Astrocyte (in vitro differentiated cells and primary cell): ENCODE measurements at regions not wholly inside any gene's neighbourhood (a gene's known extent, or its start where the extent isn't known, plus 50 kb on each side); places are given as distances from the start of the nearest gene placed in this dataset.

ENCODE experiments used
- DNase-seq: peaks from one replicate; pipeline ENCODE4 v3.0.0-alpha.2; 2010; ENCODE audit warnings: low read depth
- FAIRE-seq: peaks from 2 replicates; lab custom pipeline; 2011; peaks lifted over from hg19 to GRCh38; lab: Jason Lieb, UNC
- H2AFZ ChIP-seq: 2 replicates; pipeline ENCODE4 v1.6.0; 2012; ENCODE audit warnings: low read depth, low read length, inconsistent platforms
- H3K27ac ChIP-seq: 2 replicates; pipeline ENCODE4 v1.5.1; 2011; ENCODE audit warnings: low read depth, low read length, inconsistent platforms
- H3K27me3 ChIP-seq: 2 replicates; pipeline ENCODE4 v1.6.0; 2011; ENCODE audit warnings: low read length, inconsistent platforms; ENCODE audit not compliant: insufficient read depth
- H3K36me3 ChIP-seq: 2 replicates; pipeline ENCODE4 v1.5.1; 2011; ENCODE audit warnings: low read length, inconsistent platforms; ENCODE audit not compliant: insufficient read depth
- H3K4me1 ChIP-seq: 2 replicates; pipeline ENCODE4 v1.5.1; 2011; ENCODE audit warnings: low read length, inconsistent platforms; ENCODE audit not compliant: insufficient read depth
- H3K4me2 ChIP-seq: 2 replicates; pipeline ENCODE4 v1.6.0; 2012; ENCODE audit warnings: low read length, inconsistent platforms
- H3K4me3 ChIP-seq: 2 replicates; pipeline ENCODE4 v1.5.1; 2011; ENCODE audit warnings: low read depth, mild to moderate bottlenecking, low read length, inconsistent platforms; ENCODE audit not compliant: insufficient read depth
- H3K79me2 ChIP-seq: 2 replicates; pipeline ENCODE4 v1.6.0; 2012; ENCODE audit warnings: mild to moderate bottlenecking, low read length, inconsistent platforms; ENCODE audit not compliant: insufficient read depth
- H3K9ac ChIP-seq: 2 replicates; pipeline ENCODE4 v1.6.0; 2012; ENCODE audit warnings: mild to moderate bottlenecking, low read length, inconsistent platforms
- H3K9me3 ChIP-seq: 2 replicates; pipeline ENCODE4 v1.5.1; 2012; ENCODE audit warnings: low read depth, mild to moderate bottlenecking, low read length, inconsistent platforms; ENCODE audit not compliant: insufficient read depth
- H4K20me1 ChIP-seq: 2 replicates; pipeline ENCODE4 v1.6.0; 2012; ENCODE audit warnings: low read length, inconsistent platforms; ENCODE audit not compliant: insufficient read depth
- H3K27ac Mint-ChIP-seq: one replicate; pipeline ENCODE4 v1.8.0; 2021; ENCODE audit warnings: mild to moderate bottlenecking, mixed read lengths; ENCODE audit not compliant: unreplicated experiment
- H3K27me3 Mint-ChIP-seq: one replicate; pipeline ENCODE4 v1.8.0; 2021; ENCODE audit warnings: low read depth, mixed read lengths; ENCODE audit not compliant: unreplicated experiment
- H3K36me3 Mint-ChIP-seq: one replicate; pipeline ENCODE4 v1.8.0; 2021; ENCODE audit warnings: low read depth, mixed read lengths; ENCODE audit not compliant: unreplicated experiment
- H3K4me1 Mint-ChIP-seq: one replicate; pipeline ENCODE4 v1.8.0; 2021; ENCODE audit warnings: low read depth, mixed read lengths; ENCODE audit not compliant: unreplicated experiment
- H3K4me3 Mint-ChIP-seq: one replicate; pipeline ENCODE4 v1.8.0; 2021; ENCODE audit warnings: mild to moderate bottlenecking, moderate library complexity, mixed read lengths; ENCODE audit not compliant: unreplicated experiment
- H3K9me3 Mint-ChIP-seq: one replicate; pipeline ENCODE4 v1.8.0; 2021; ENCODE audit warnings: mild to moderate bottlenecking, mixed read lengths; ENCODE audit not compliant: unreplicated experiment
- CTCF ChIP-seq: IDR thresholded peaks from 2 replicates; pipeline ENCODE4 v1.5.1; 2011; ENCODE audit warnings: low read depth, mild to moderate bottlenecking, inconsistent platforms, low read length, moderate library complexity; ENCODE audit not compliant: insufficient read depth
- EZH2 ChIP-seq: IDR thresholded peaks from 2 replicates; pipeline ENCODE4 v1.6.1; 2012; ENCODE audit warnings: mild to moderate bottlenecking, low read length, inconsistent platforms; ENCODE audit not compliant: insufficient read depth

- Histone ChIP-seq H3K4me3 (no peak overlapping the region), H3K27me3 (no peaks in the 10 kb centered on the region), H4K20me1 (no peaks in the 10 kb centered on the region), H3K9ac (no peak overlapping the region), H3K79me2 (no peaks in the 10 kb centered on the region), H2AFZ (no peak overlapping the region), H3K27ac (no peak overlapping the region), H3K9me3 (no peaks in the 10 kb centered on the region), H3K36me3 (no peaks in the 10 kb centered on the region), H3K4me1 (no peaks in the 10 kb centered on the region), H3K4me2 (no peak overlapping the region)
- Mint-ChIP-seq H3K4me1 (no peaks in the 10 kb centered on the region), H3K9me3 (peaks cover 3% of the 10 kb centered on the region), H3K27ac (no peak overlapping the region), H3K36me3 (peaks cover 2% of the 10 kb centered on the region), H3K27me3 (no peaks in the 10 kb centered on the region), H3K4me3 (no peak overlapping the region)
- FAIRE-seq (no peak), DNase-seq (no peak)
- no peak for TF ChIP-seq CTCF
- no peak for TF ChIP-seq EZH2
Measured at GRCh38 chr5:118208031-118208453, 780.3 kb downstream of the DTWD2 start.

GRCh38 chr5:118199801-118200200 is 788.5 kb downstream of the DTWD2 start:
- TF ChIP-seq CTCF (no peak), EZH2 (no peak)
- no peaks in the 10 kb centered on the region for H3K27me3 Mint-ChIP-seq
- no peaks in the 10 kb centered on the region for H3K4me1 ChIP-seq
- no peaks in the 10 kb centered on the region for H3K9me3 ChIP-seq
- no peak overlapping the region for H3K9ac ChIP-seq
- peaks cover 2% of the 10 kb centered on the region for H3K4me1 Mint-ChIP-seq
- H3K79me2 ChIP-seq: no peaks in the 10 kb centered on the region
- H3K4me3 Mint-ChIP-seq: no peak overlapping the region
- no peak for FAIRE-seq
- H3K36me3 Mint-ChIP-seq: no peaks in the 10 kb centered on the region
- H3K4me3 ChIP-seq: no peak overlapping the region
- H3K9me3 Mint-ChIP-seq: no peaks in the 10 kb centered on the region
- H3K27ac Mint-ChIP-seq: no peak overlapping the region
- no peak for DNase-seq
- no peaks in the 10 kb centered on the region for H4K20me1 ChIP-seq
- H3K27me3 ChIP-seq: no peaks in the 10 kb centered on the region
- H3K27ac ChIP-seq: no peak overlapping the region
- no peak overlapping the region for H3K4me2 ChIP-seq
- H3K36me3 ChIP-seq: no peaks in the 10 kb centered on the region
- no peak overlapping the region for H2AFZ ChIP-seq

- no peak for FAIRE-seq
- H3K4me3 Mint-ChIP-seq: no peak overlapping the region
Measured at GRCh38 chr5:118196229-118196628, 792.1 kb downstream of the DTWD2 start.

More at GRCh38 chr5:118196229-118196628, 792.1 kb downstream of the DTWD2 start:
- Mint-ChIP-seq H3K27me3 (no peaks in the 10 kb centered on the region), H3K9me3 (no peaks in the 10 kb centered on the region), H3K4me1 (peaks cover 2% of the 10 kb centered on the region), H3K27ac (no peak overlapping the region), H3K36me3 (no peaks in the 10 kb centered on the region)
- Histone ChIP-seq H3K4me3 (no peak overlapping the region), H3K9ac (no peak overlapping the region), H2AFZ (no peak overlapping the region), H3K27me3 (no peaks in the 10 kb centered on the region), H3K27ac (no peak overlapping the region), H3K4me1 (no peaks in the 10 kb centered on the region), H3K4me2 (no peak overlapping the region), H3K79me2 (no peaks in the 10 kb centered on the region), H4K20me1 (no peaks in the 10 kb centered on the region), H3K9me3 (no peaks in the 10 kb centered on the region), H3K36me3 (no peaks in the 10 kb centered on the region)
- DNase-seq: no peak
- TF ChIP-seq EZH2 (no peak), CTCF (no peak)
